Urothelium cell line (cell line): ENCODE measurements at regions not wholly inside any gene's neighbourhood (a gene's known extent, or its start where the extent isn't known, plus 50 kb on each side); places are given as distances from the start of the nearest gene placed in this dataset.
"Not testable (repeated sequence)": the region's sequence is repeated elsewhere in the genome, so short reads cannot be mapped to it uniquely, and the experiment has no call there.

Source experiments
- DNase-seq: peaks from one replicate; pipeline ENCODE4 v3.0.0; 2011; ENCODE audit warnings: low spot score, mixed read lengths
- FAIRE-seq: peaks from 2 replicates; lab custom pipeline; 2011; peaks lifted over from hg19 to GRCh38; lab: Jason Lieb, UNC

- not testable (repeated sequence) for FAIRE-seq
Measured at GRCh38 chr21:9000671-9001070, 1520.7 kb upstream of the TPTE start.

GRCh38 chr21:9001890-9002663 is 1519.3 kb upstream of the TPTE start:
- not testable (repeated sequence) for DNase-seq, FAIRE-seq

More at GRCh38 chr21:9000671-9001070, 1520.7 kb upstream of the TPTE start:
- not testable (repeated sequence) for DNase-seq

GRCh38 chr21:9003909-9004814 is 1517.2 kb upstream of the TPTE start:
- DNase-seq, FAIRE-seq: not testable (repeated sequence)

- DNase-seq, FAIRE-seq: not testable (repeated sequence)
Measured at GRCh38 chr21:9004815-9005518, 1516.4 kb upstream of the TPTE start.

GRCh38 chr21:9005671-9006070 is 1515.7 kb upstream of the TPTE start:
- not testable (repeated sequence) for FAIRE-seq, DNase-seq

- FAIRE-seq, DNase-seq: not testable (repeated sequence)
Measured at GRCh38 chr21:9006111-9006510, 1515.3 kb upstream of the TPTE start.

- DNase-seq, FAIRE-seq: not testable (repeated sequence)
Measured at GRCh38 chr21:9006553-9007323, 1514.6 kb upstream of the TPTE start.

- FAIRE-seq (no peak), DNase-seq (no peak)
Measured at GRCh38 chr21:9008636-9009035, 1512.7 kb upstream of the TPTE start.

- DNase-seq, result not testable (repeated sequence)
Measured at GRCh38 chr21:9009267-9010016, 1511.9 kb upstream of the TPTE start.

GRCh38 chr21:9010121-9010795 is 1511.1 kb upstream of the TPTE start:
- not testable (repeated sequence) for FAIRE-seq

More at GRCh38 chr21:9009267-9010016, 1511.9 kb upstream of the TPTE start:
- FAIRE-seq, result not testable (repeated sequence)

GRCh38 chr21:9010936-9011890 is 1510.2 kb upstream of the TPTE start:
- FAIRE-seq, DNase-seq: not testable (repeated sequence)

More at GRCh38 chr21:9010121-9010795, 1511.1 kb upstream of the TPTE start:
- not testable (repeated sequence) for DNase-seq

- FAIRE-seq, result not testable (repeated sequence)
Measured at GRCh38 chr21:9011916-9012315, 1509.5 kb upstream of the TPTE start.

GRCh38 chr21:9013502-9014242 is 1507.7 kb upstream of the TPTE start:
- not testable (repeated sequence) for DNase-seq, FAIRE-seq

More at GRCh38 chr21:9011916-9012315, 1509.5 kb upstream of the TPTE start:
- DNase-seq, result not testable (repeated sequence)

GRCh38 chr21:9014243-9014734 is 1507.1 kb upstream of the TPTE start:
- not testable (repeated sequence) for DNase-seq, FAIRE-seq

- not testable (repeated sequence) for FAIRE-seq, DNase-seq
Measured at GRCh38 chr21:9015483-9016197, 1505.7 kb upstream of the TPTE start.

- not testable (repeated sequence) for FAIRE-seq
Measured at GRCh38 chr21:9017206-9017605, 1504.2 kb upstream of the TPTE start.

More at GRCh38 chr21:9017206-9017605, 1504.2 kb upstream of the TPTE start:
- DNase-seq, result not testable (repeated sequence)
